H9 (cell line): ENCODE measurements at regions not wholly inside any gene's neighbourhood (a gene's known extent, or its start where the extent isn't known, plus 50 kb on each side); places are given as distances from the start of the nearest gene placed in this dataset.
A peak's percentile ranks its signal among the peaks of the same experiment; 100 is the strongest.

Experiments
- DNase-seq: peaks from one replicate; pipeline ENCODE4 v3.0.0-alpha.2; 2017
- H2AFZ ChIP-seq: one replicate; pipeline ENCODE4 v1.6.1; 2013; ENCODE audit warnings: mild to moderate bottlenecking, low read length, control low read depth, moderate library complexity
- H2AK5ac ChIP-seq: 2 replicates; pipeline ENCODE4 v1.6.1; 2013; ENCODE audit warnings: low read length, control low read depth, mixed read lengths; ENCODE audit not compliant: insufficient read length
- H2BK120ac ChIP-seq: one replicate; pipeline ENCODE4 v1.6.1; 2013; ENCODE audit warnings: low read depth, mild to moderate bottlenecking, low read length, control low read depth, inconsistent platforms; ENCODE audit not compliant: poor library complexity, severe bottlenecking
- H2BK12ac ChIP-seq: 2 replicates; pipeline ENCODE4 v1.6.1; 2013; ENCODE audit warnings: low read length, control low read depth, mixed read lengths, low read depth; ENCODE audit not compliant: insufficient read length
- H2BK15ac ChIP-seq: 2 replicates; pipeline ENCODE4 v1.6.1; 2013; ENCODE audit warnings: low read depth, low read length, control low read depth
- H2BK20ac ChIP-seq: one replicate; pipeline ENCODE4 v1.6.1; 2013; ENCODE audit warnings: low read depth, mild to moderate bottlenecking, low read length, control low read depth, inconsistent platforms; ENCODE audit not compliant: poor library complexity, severe bottlenecking
- H2BK5ac ChIP-seq: 2 replicates; pipeline ENCODE4 v1.6.1; 2013; ENCODE audit warnings: low read length, control low read depth, mixed read lengths; ENCODE audit not compliant: insufficient read length
- H3K14ac ChIP-seq: 2 replicates; pipeline ENCODE4 v1.6.1; 2013; ENCODE audit warnings: low read length, control low read depth; ENCODE audit not compliant: insufficient read depth
- H3K18ac ChIP-seq: 2 replicates; pipeline ENCODE4 v1.6.1; 2013; ENCODE audit warnings: low read depth, mild to moderate bottlenecking, mixed read lengths, low read length, control low read depth; ENCODE audit not compliant: insufficient read length
- H3K23ac ChIP-seq: 2 replicates; pipeline ENCODE4 v1.6.1; 2013; ENCODE audit warnings: low read length, control low read depth, mixed read lengths, low read depth; ENCODE audit not compliant: insufficient read length
- H3K23me2 ChIP-seq: 2 replicates; pipeline ENCODE4 v1.6.1; 2013; ENCODE audit warnings: low read depth, mild to moderate bottlenecking, mixed read lengths, low read length, control low read depth; ENCODE audit not compliant: insufficient read length, poor library complexity, severe bottlenecking
- H3K27ac ChIP-seq: 2 replicates; pipeline ENCODE4 v1.5.1; 2013; ENCODE audit warnings: low read length, control low read depth, mixed read lengths, low read depth; ENCODE audit not compliant: insufficient read length
- H3K27me3 ChIP-seq: 2 replicates; pipeline ENCODE4 v1.6.1; 2013; ENCODE audit warnings: low read length, control low read depth, inconsistent platforms; ENCODE audit not compliant: insufficient read depth
- H3K4ac ChIP-seq: 2 replicates; pipeline ENCODE4 v1.6.1; 2013; ENCODE audit warnings: low read depth, mild to moderate bottlenecking, control low read depth, inconsistent platforms, low read length, moderate library complexity
- H3K4me1 ChIP-seq: 2 replicates; pipeline ENCODE4 v1.6.1; 2013; ENCODE audit warnings: low read length, control low read depth, inconsistent platforms; ENCODE audit not compliant: insufficient read depth
- H3K4me2 ChIP-seq: 2 replicates; pipeline ENCODE4 v1.6.1; 2013; ENCODE audit warnings: low read length, control low read depth, mixed read lengths; ENCODE audit not compliant: insufficient read length, insufficient read depth
- H3K56ac ChIP-seq: 2 replicates; pipeline ENCODE4 v1.6.1; 2013; ENCODE audit warnings: low read depth, mild to moderate bottlenecking, mixed read lengths, low read length, control low read depth; ENCODE audit not compliant: insufficient read length
- H3K79me1 ChIP-seq: 2 replicates; pipeline ENCODE4 v1.6.1; 2013; ENCODE audit warnings: low read depth, mild to moderate bottlenecking, moderate library complexity, low read length, control low read depth, inconsistent platforms; ENCODE audit not compliant: insufficient read depth, poor library complexity, severe bottlenecking
- H3K79me2 ChIP-seq: 2 replicates; pipeline ENCODE4 v1.6.1; 2013; ENCODE audit warnings: low read length, control low read depth, inconsistent platforms; ENCODE audit not compliant: insufficient read depth
- H3K9ac ChIP-seq: 2 replicates; pipeline ENCODE4 v1.6.1; 2013; ENCODE audit warnings: low read length, control low read depth, mixed read lengths; ENCODE audit not compliant: insufficient read length; ENCODE audit errors: extremely low read depth
- H3K9me3 ChIP-seq: one replicate; pipeline ENCODE4 v1.6.1; 2013; ENCODE audit warnings: low read depth, low read length, inconsistent platforms; ENCODE audit not compliant: control insufficient read depth
- H3T11ph ChIP-seq: one replicate; pipeline ENCODE4 v1.6.1; 2013; ENCODE audit warnings: mild to moderate bottlenecking, low read length, control low read depth, inconsistent platforms
- H4K20me1 ChIP-seq: one replicate; pipeline ENCODE4 v1.6.1; 2013; ENCODE audit not compliant: control insufficient read depth, insufficient read length, insufficient read depth
- H4K5ac ChIP-seq: 2 replicates; pipeline ENCODE4 v1.6.1; 2013; ENCODE audit warnings: low read depth, mild to moderate bottlenecking, mixed read lengths, low read length, control low read depth; ENCODE audit not compliant: insufficient read length
- H4K8ac ChIP-seq: replicated peaks from 2 replicates; pipeline ENCODE4 v1.6.1; 2013; ENCODE audit warnings: low read length, control low read depth, mixed read lengths, low read depth; ENCODE audit not compliant: insufficient read length
- H4K91ac ChIP-seq: 2 replicates; pipeline ENCODE4 v1.6.1; 2013; ENCODE audit warnings: low read depth, mild to moderate bottlenecking, moderate library complexity, mixed read lengths, low read length, control low read depth; ENCODE audit not compliant: insufficient read length
- H3K27ac Mint-ChIP-seq, 3 experiments: 2 replicates in 2 of 3; 3 replicates in 1 of 3; pipeline ENCODE4 v1.8.0; 2020 to 2021; ENCODE audit warnings: mixed read lengths in 3 of 3, mild to moderate bottlenecking in 1 of 3, moderate library complexity in 1 of 3
- H3K27me3 Mint-ChIP-seq: 2 replicates; pipeline ENCODE4 v1.8.0; 2021; ENCODE audit warnings: low read depth, mild to moderate bottlenecking, moderate library complexity, mixed read lengths
- H3K36me3 Mint-ChIP-seq, 3 experiments: 2 replicates in 2 of 3; 3 replicates in 1 of 3; pipeline ENCODE4 v1.8.0; 2020 to 2021; ENCODE audit warnings: low read depth in 3 of 3, mixed read lengths in 3 of 3; ENCODE audit not compliant: insufficient read depth in 1 of 3
- H3K4me1 Mint-ChIP-seq, 2 experiments: 2 replicates each; pipeline ENCODE4 v1.8.0; 2020; ENCODE audit warnings: mixed read lengths in 2 of 2
- H3K4me3 Mint-ChIP-seq, 2 experiments: 2 replicates in 1 of 2; 3 replicates in 1 of 2; pipeline ENCODE4 v1.8.0; 2020 to 2021; ENCODE audit warnings: mild to moderate bottlenecking in 2 of 2, mixed read lengths in 2 of 2, moderate library complexity in 1 of 2
- H3K9me3 Mint-ChIP-seq, 2 experiments: 2 replicates in 1 of 2; 3 replicates in 1 of 2; pipeline ENCODE4 v1.8.0; 2020; ENCODE audit warnings: mild to moderate bottlenecking in 2 of 2, mixed read lengths in 2 of 2, moderate library complexity in 1 of 2
- CTCF ChIP-seq: fragments of 200-600 bp; sonication (generic); conservative IDR thresholded peaks from 3 replicates; pipeline ENCODE4 v1.8.0; 2021; ENCODE audit warnings: antibody characterized with exemption, mild to moderate bottlenecking
- WGBS: extraction: QIAGEN DNeasy Blood & Tissue Kit; methylation state at CpG from one replicate; pipeline ENCODE4 v1.1.7; 2013; ENCODE audit warnings: missing lambda C conversion rate, low lambda C conversion rate, mixed read lengths; ENCODE audit not compliant: insufficient read length; ENCODE audit errors: extremely low coverage; 5-methylcytosine and 5-hydroxymethylcytosine counted together

- H2AK5ac ChIP-seq, result no peak overlapping the region
- TF ChIP-seq CTCF, result no peak
- Mint-ChIP-seq H3K9me3 (peaks cover 77 to 78% of the 10 kb centered on the region in 2 experiments), H3K4me3 (no peak overlapping the region), H3K27me3 (peaks cover 4% of the 10 kb centered on the region), H3K27ac (peak overlapping the region in 1 of 3 experiments; percentile 7; a peak in 1 of 7 replicates), H3K36me3 (peaks cover 0 to 6% (median 2%) of the 10 kb centered on the region in 3 experiments; a peak in 4 of 7 replicates), H3K4me1 (peaks cover 12 to 30% of the 10 kb centered on the region in 2 experiments)
- no peaks in the 10 kb centered on the region for H3K27me3 ChIP-seq
- WGBS, result no CpG with 5 or more reads among the region's 2 CpGs
- no peak overlapping the region for H3T11ph ChIP-seq
- no peak for DNase-seq
- no peak overlapping the region for H3K14ac ChIP-seq
- H3K79me2 ChIP-seq, result no peaks in the 10 kb centered on the region
- no peak overlapping the region for H3K27ac ChIP-seq
- no peak overlapping the region for H2BK15ac ChIP-seq
- no peak overlapping the region for H2BK120ac ChIP-seq
- H4K8ac ChIP-seq, result no peak overlapping the region
- H2BK20ac ChIP-seq, result no peak overlapping the region
- H3K18ac ChIP-seq, result no peak overlapping the region
- H3K4ac ChIP-seq, result no peak overlapping the region
- H2BK12ac ChIP-seq, result no peak overlapping the region
- H3K9ac ChIP-seq, result no peak overlapping the region
- no peaks in the 10 kb centered on the region for H3K9me3 ChIP-seq
- no peaks in the 10 kb centered on the region for H3K79me1 ChIP-seq
- no peaks in the 10 kb centered on the region for H4K20me1 ChIP-seq
- no peak overlapping the region for H2AFZ ChIP-seq
- H3K4me1 ChIP-seq, result peaks cover 4% of the 10 kb centered on the region; the same call in 1 of the 2 replicates
- H3K23me2 ChIP-seq, result no peaks in the 10 kb centered on the region
- no peak overlapping the region for H3K56ac ChIP-seq
- H4K5ac ChIP-seq, result no peak overlapping the region
- H4K91ac ChIP-seq, result no peak overlapping the region
- H3K4me2 ChIP-seq, result no peak overlapping the region
- no peak overlapping the region for H3K23ac ChIP-seq
- H2BK5ac ChIP-seq, result no peak overlapping the region
Observed at GRCh38 chrX:40494005-40494404, 86.8 kb upstream of the ATP6AP2 start.
